OCI-LY3 (cell line): ENCODE measurements at regions not wholly inside any gene's neighbourhood (a gene's known extent, or its start where the extent isn't known, plus 50 kb on each side); places are given as distances from the start of the nearest gene placed in this dataset.
"Not testable (repeated sequence)": the region's sequence is repeated elsewhere in the genome, so short reads cannot be mapped to it uniquely, and the experiment has no call there.

Experiments used
- EZH2phosphoT487 ChIP-seq: fragments of 200-600 bp; shearing (Covaris generic); IDR thresholded peaks from 2 replicates; pipeline ENCODE4 v1.6.1; 2018; ENCODE audit warnings: antibody characterized with exemption, mixed run types, low read depth
- TF ChIP-seq, protein P1 (sequence below): fragments of 200-600, 300-600 bp; sonication (generic); IDR thresholded peaks from 2 replicates; pipeline ENCODE4 v1.5.1; 2014; ENCODE audit warnings: antibody characterized with exemption, low read length, low read depth

DNA sequence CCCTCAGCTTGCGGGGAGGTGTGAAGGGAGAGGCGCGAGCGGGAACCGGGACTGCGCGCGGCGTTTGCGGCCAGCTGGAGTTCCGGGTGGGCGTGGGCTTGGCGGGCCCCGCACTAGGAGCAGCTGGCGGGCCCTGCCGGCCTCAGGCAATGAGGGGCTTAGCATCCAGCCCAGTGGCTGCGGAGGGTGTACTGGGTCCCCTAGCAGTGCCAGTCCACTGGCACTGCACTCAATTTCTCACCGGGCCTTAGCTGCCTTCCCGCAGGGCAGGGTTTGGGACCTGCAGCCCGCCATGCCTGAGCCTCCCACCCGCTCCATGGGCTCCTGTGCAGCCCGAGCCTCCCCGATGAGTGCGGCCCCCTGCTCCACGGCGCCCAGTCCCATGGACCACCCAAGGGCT, 163.5 kb upstream of the PTCH1 start:
- TF ChIP-seq, protein P1, sequence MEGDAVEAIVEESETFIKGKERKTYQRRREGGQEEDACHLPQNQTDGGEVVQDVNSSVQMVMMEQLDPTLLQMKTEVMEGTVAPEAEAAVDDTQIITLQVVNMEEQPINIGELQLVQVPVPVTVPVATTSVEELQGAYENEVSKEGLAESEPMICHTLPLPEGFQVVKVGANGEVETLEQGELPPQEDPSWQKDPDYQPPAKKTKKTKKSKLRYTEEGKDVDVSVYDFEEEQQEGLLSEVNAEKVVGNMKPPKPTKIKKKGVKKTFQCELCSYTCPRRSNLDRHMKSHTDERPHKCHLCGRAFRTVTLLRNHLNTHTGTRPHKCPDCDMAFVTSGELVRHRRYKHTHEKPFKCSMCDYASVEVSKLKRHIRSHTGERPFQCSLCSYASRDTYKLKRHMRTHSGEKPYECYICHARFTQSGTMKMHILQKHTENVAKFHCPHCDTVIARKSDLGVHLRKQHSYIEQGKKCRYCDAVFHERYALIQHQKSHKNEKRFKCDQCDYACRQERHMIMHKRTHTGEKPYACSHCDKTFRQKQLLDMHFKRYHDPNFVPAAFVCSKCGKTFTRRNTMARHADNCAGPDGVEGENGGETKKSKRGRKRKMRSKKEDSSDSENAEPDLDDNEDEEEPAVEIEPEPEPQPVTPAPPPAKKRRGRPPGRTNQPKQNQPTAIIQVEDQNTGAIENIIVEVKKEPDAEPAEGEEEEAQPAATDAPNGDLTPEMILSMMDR, result not testable (repeated sequence)
- TF ChIP-seq EZH2phosphoT487, result not testable (repeated sequence)
